T follicular helper cell (primary cell): ENCODE measurements at regions not wholly inside any gene's neighbourhood (a gene's known extent, or its start where the extent isn't known, plus 50 kb on each side); places are given as distances from the start of the nearest gene placed in this dataset.

Experiments
- DNase-seq: peaks from one replicate; pipeline ENCODE4 v3.0.0-alpha.2; 2020; ENCODE audit warnings: low read depth

- no peak for DNase-seq
These were observed 337.3 kb upstream of the HS3ST1 start for GRCh38 chr4:11765849-11766453.

- no peak for DNase-seq
These were observed 319.6 kb upstream of the HS3ST1 start for GRCh38 chr4:11748164-11748872.

- no peak for DNase-seq
These were observed 318.0 kb upstream of the HS3ST1 start for GRCh38 chr4:11746734-11747133.

GRCh38 chr4:11743976-11744375 is 315.3 kb upstream of the HS3ST1 start:
- DNase-seq, result no peak

GRCh38 chr4:11743236-11743635 is 314.5 kb upstream of the HS3ST1 start:
- no peak for DNase-seq

GRCh38 chr4:11741190-11741652 is 312.5 kb upstream of the HS3ST1 start:
- DNase-seq, result no peak

- DNase-seq, result no peak
These were observed 311.3 kb upstream of the HS3ST1 start for GRCh38 chr4:11739992-11740391.

GRCh38 chr4:11736978-11737377 is 308.3 kb upstream of the HS3ST1 start:
- no peak for DNase-seq

- DNase-seq, result no peak
These were observed 307.0 kb upstream of the HS3ST1 start for GRCh38 chr4:11735651-11736050.

GRCh38 chr4:11732155-11732554 is 303.5 kb upstream of the HS3ST1 start:
- no peak for DNase-seq

GRCh38 chr4:11730545-11730944 is 301.9 kb upstream of the HS3ST1 start:
- DNase-seq, result no peak

- no peak for DNase-seq
These were observed 300.9 kb upstream of the HS3ST1 start for GRCh38 chr4:11729548-11729947.

GRCh38 chr4:11727903-11728564 is 299.3 kb upstream of the HS3ST1 start:
- DNase-seq, result no peak

GRCh38 chr4:11724731-11725130 is 296.0 kb upstream of the HS3ST1 start:
- DNase-seq, result no peak

- DNase-seq, result no peak
These were observed 293.5 kb upstream of the HS3ST1 start for GRCh38 chr4:11722223-11722622.

- no peak for DNase-seq
These were observed 291.6 kb upstream of the HS3ST1 start for GRCh38 chr4:11720292-11720691.

GRCh38 chr4:11719879-11720278 is 291.2 kb upstream of the HS3ST1 start:
- DNase-seq, result no peak

GRCh38 chr4:11715753-11716521 is 287.2 kb upstream of the HS3ST1 start:
- DNase-seq, result no peak

- no peak for DNase-seq
These were observed 281.9 kb upstream of the HS3ST1 start for GRCh38 chr4:11710453-11711093.

GRCh38 chr4:11704186-11704830 is 275.6 kb upstream of the HS3ST1 start:
- no peak for DNase-seq

- DNase-seq, result no peak
These were observed 274.3 kb upstream of the HS3ST1 start for GRCh38 chr4:11702886-11703557.
